Caki2 (cell line): ENCODE measurements at regions not wholly inside any gene's neighbourhood (a gene's known extent, or its start where the extent isn't known, plus 50 kb on each side); places are given as distances from the start of the nearest gene placed in this dataset.

Experiments
- DNase-seq: peaks from one replicate; pipeline ENCODE4 v3.0.0-alpha.2; 2015; ENCODE audit warnings: low read depth
- in situ Hi-C: cut with HindIII; loops from 2 replicates; pipeline ENCODE4 v1.10.0; 2016; ENCODE audit warnings: low sequenced_read_pairs, low pct_unique_long_range_greater_than_20kb, mixed read lengths

GRCh38 chr21:35231090-35231489 lies 182.0 kb upstream of the RUNX1 start:
- DNase-seq: no peak

GRCh38 chr21:35229290-35229689 lies 180.2 kb upstream of the RUNX1 start:
- in situ Hi-C loops: no loop called here
- no peak for DNase-seq

More at GRCh38 chr21:35231090-35231489, 182.0 kb upstream of the RUNX1 start:
- in situ Hi-C loops: no loop called here

- DNase-seq: no peak
- in situ Hi-C loops: no loop called here
These were observed 178.7 kb upstream of the RUNX1 start for GRCh38 chr21:35227786-35228185.

- in situ Hi-C loops: no loop called here
- no peak for DNase-seq
These were observed 178.1 kb upstream of the RUNX1 start for GRCh38 chr21:35226968-35227744.

- DNase-seq: peak; percentile 34
- in situ Hi-C loops: no loop called here
These were observed 177.2 kb upstream of the RUNX1 start for GRCh38 chr21:35226328-35226727.

- DNase-seq: no peak
These were observed 176.5 kb upstream of the RUNX1 start for GRCh38 chr21:35225573-35225972.

GRCh38 chr21:35223480-35224156 lies 174.5 kb upstream of the RUNX1 start:
- in situ Hi-C loops: no loop called here
- no peak for DNase-seq

More at GRCh38 chr21:35225573-35225972, 176.5 kb upstream of the RUNX1 start:
- in situ Hi-C loops: no loop called here

GRCh38 chr21:35222541-35222941 lies 173.4 kb upstream of the RUNX1 start:
- no peak for DNase-seq
- in situ Hi-C loops: no loop called here

GRCh38 chr21:35222021-35222420 lies 172.9 kb upstream of the RUNX1 start:
- in situ Hi-C loops: no loop called here
- no peak for DNase-seq

GRCh38 chr21:35220301-35220700 lies 171.2 kb upstream of the RUNX1 start:
- in situ Hi-C loops: no loop called here
- DNase-seq: no peak

- DNase-seq: no peak
- in situ Hi-C loops: no loop called here
These were observed 170.6 kb upstream of the RUNX1 start for GRCh38 chr21:35219719-35220118.

- no peak for DNase-seq
- in situ Hi-C loops: no loop called here
These were observed 170.2 kb upstream of the RUNX1 start for GRCh38 chr21:35219291-35219690.

GRCh38 chr21:35217504-35218060 lies 168.5 kb upstream of the RUNX1 start:
- in situ Hi-C loops: no loop called here
- peak; percentile 99 for DNase-seq

- in situ Hi-C loops: no loop called here
- DNase-seq: no peak
These were observed 167.9 kb upstream of the RUNX1 start for GRCh38 chr21:35216996-35217395.

- in situ Hi-C loops: no loop called here
- no peak for DNase-seq
These were observed 166.8 kb upstream of the RUNX1 start for GRCh38 chr21:35215870-35216269.

GRCh38 chr21:35212393-35213127 lies 163.5 kb upstream of the RUNX1 start:
- in situ Hi-C loops: no loop called here
- DNase-seq: no peak

GRCh38 chr21:35211782-35212181 lies 162.7 kb upstream of the RUNX1 start:
- in situ Hi-C loops: no loop called here
- DNase-seq: no peak

- DNase-seq: no peak
- in situ Hi-C loops: no loop called here
These were observed 161.0 kb upstream of the RUNX1 start for GRCh38 chr21:35210093-35210492.
